ENCODE measurements at regions not wholly inside any gene's neighbourhood (a gene's known extent, or its start where the extent isn't known, plus 50 kb on each side); places are given as distances from the start of the nearest gene placed in this dataset.

DNA sequence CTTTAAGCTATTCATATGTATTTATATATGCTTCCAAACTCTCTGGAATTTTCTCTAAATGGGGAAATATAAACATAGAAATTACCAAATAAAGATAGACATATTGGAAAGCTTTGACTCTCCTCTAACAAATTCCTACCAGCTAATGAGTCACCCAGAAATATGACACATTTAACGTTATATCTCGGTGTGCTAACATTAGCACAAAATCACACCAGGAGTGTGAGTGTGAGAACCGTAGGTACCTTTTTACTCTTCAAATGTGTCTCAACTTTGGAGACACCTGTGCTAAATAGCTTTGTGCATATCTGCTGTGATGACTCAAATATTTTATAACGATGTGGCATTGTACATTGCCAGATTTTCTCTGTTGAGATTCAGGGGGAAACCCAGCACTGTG is 714.4 kb downstream of the METTL15 start:
- Histone ChIP-seq H3K9me3 (ENCODE audit: control extremely low read depth in 1 of 3, control insufficient read depth in 2 of 3, insufficient read depth in 1 of 3, low read length in 2 of 3) (peaks cover 0 to under 1% (median 0%) of the 10 kb centered on the region in 3 donors), H3K79me2 (ENCODE audit: control insufficient read depth, insufficient read depth, low read length) (no peaks in the 10 kb centered on the region), H3K27ac (ENCODE audit: low read length in 2 of 2) (no peak overlapping the region), H4K20me1 (ENCODE audit: control insufficient read depth, insufficient read depth, low read length, poor library complexity, severe bottlenecking) (no peaks in the 10 kb centered on the region), H2AFZ (ENCODE audit: insufficient read depth, low read depth, low read length, poor library complexity, severe bottlenecking) (no peak overlapping the region), H3K4me3 (ENCODE audit: control extremely low read depth in 1 of 5, extremely low read depth in 1 of 5, insufficient read depth in 1 of 5, low read depth in 2 of 5, low read length in 4 of 5) (no peak overlapping the region), H3K9ac (ENCODE audit: low read length) (no peak overlapping the region), H3K27me3 (replicated peaks in 1 of 4; ENCODE audit: control extremely low read depth in 1 of 4, control insufficient read depth in 3 of 4, insufficient read depth in 4 of 4, low read length in 3 of 4) (no peaks in the 10 kb centered on the region), H3K36me3 (replicated peaks in 1 of 2; ENCODE audit: control extremely low read depth in 1 of 2, control insufficient read depth in 1 of 2, extremely low read depth in 1 of 2, insufficient read depth in 2 of 2, low read length in 1 of 2) (no peaks in the 10 kb centered on the region), H3K4me2 (replicated peaks; ENCODE audit: low read depth, low read length, poor library complexity, severe bottlenecking) (no peak overlapping the region), H3K4me1 (ENCODE audit: control insufficient read depth in 2 of 2, insufficient read depth in 2 of 2, low read length in 2 of 2) (no peaks in the 10 kb centered on the region)
- WGBS (ENCODE audit: insufficient coverage): 67% methylated on average over 1 of the region's 4 CpGs
- intact Hi-C loops (cut with micrococcal nuclease): no loop called here
- ChIA-PET CTCF (no interaction called here), POLR2A (no interaction called here)
- ATAC-seq (ENCODE audit: low read depth): no peak
- Mint-ChIP-seq H3K9me3 (ENCODE audit: insufficient read depth) (peaks cover 4% of the 10 kb centered on the region), H3K27me3 (no peaks in the 10 kb centered on the region), H3K4me1 (no peaks in the 10 kb centered on the region), H3K27ac (no peak overlapping the region), H3K4me3 (no peak overlapping the region)
- no peak for DNase-seq
- TF ChIP-seq EZH2 (IDR thresholded peaks at IDR 0.05; ENCODE audit: borderline replicate concordance, insufficient read depth, low read depth, low read length, poor library complexity, severe bottlenecking): no peak
- TF ChIP-seq, protein P1, sequence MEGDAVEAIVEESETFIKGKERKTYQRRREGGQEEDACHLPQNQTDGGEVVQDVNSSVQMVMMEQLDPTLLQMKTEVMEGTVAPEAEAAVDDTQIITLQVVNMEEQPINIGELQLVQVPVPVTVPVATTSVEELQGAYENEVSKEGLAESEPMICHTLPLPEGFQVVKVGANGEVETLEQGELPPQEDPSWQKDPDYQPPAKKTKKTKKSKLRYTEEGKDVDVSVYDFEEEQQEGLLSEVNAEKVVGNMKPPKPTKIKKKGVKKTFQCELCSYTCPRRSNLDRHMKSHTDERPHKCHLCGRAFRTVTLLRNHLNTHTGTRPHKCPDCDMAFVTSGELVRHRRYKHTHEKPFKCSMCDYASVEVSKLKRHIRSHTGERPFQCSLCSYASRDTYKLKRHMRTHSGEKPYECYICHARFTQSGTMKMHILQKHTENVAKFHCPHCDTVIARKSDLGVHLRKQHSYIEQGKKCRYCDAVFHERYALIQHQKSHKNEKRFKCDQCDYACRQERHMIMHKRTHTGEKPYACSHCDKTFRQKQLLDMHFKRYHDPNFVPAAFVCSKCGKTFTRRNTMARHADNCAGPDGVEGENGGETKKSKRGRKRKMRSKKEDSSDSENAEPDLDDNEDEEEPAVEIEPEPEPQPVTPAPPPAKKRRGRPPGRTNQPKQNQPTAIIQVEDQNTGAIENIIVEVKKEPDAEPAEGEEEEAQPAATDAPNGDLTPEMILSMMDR (IDR thresholded peaks at IDR 0.05): no peak

DNA sequence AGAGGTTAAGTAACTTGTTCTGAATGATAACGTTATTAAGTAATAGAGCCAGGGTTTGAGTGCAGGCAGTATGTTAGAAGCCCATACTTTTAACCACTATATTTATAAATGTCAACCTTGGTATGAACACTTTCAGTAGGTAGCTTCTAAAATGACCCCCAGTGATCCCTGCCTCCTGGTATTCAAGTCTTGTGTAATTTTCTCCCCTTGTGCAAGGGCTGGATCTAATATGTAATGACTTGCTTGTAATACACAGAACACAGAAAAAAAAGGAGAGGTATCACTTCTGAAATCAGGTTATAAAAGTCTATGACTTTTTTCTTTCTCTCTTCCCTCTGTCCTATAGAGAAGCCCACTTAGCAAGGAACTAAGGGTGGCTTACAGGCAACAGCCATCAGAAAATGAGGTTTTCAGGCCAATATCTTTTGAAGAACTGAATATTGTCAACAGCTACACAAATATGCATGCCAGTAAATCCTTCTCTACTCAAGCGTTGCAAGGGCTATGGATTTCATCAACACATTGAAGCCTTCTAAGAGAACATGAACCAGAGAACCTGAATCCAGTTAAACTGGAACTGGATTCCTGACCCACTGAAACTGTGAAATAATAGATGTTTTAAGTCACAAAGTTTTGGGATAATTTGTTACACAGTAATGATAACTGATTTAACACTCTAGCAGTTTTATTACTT is 712.3 kb downstream of the METTL15 start:
- WGBS (ENCODE audit: insufficient coverage): 100% methylated on average over 1 of the region's 2 CpGs

More for the DNA sequence above, 712.3 kb downstream of the METTL15 start:
- Histone ChIP-seq H3K27ac (ENCODE audit: low read length in 2 of 2) (no peak overlapping the region), H3K79me2 (ENCODE audit: control insufficient read depth, insufficient read depth, low read length) (no peaks in the 10 kb centered on the region), H3K9me3 (ENCODE audit: control extremely low read depth in 1 of 3, control insufficient read depth in 2 of 3, insufficient read depth in 1 of 3, low read length in 2 of 3) (no peaks in the 10 kb centered on the region), H2AFZ (ENCODE audit: insufficient read depth, low read depth, low read length, poor library complexity, severe bottlenecking) (no peak overlapping the region), H3K27me3 (replicated peaks in 1 of 4; ENCODE audit: control extremely low read depth in 1 of 4, control insufficient read depth in 3 of 4, insufficient read depth in 4 of 4, low read length in 3 of 4) (no peaks in the 10 kb centered on the region), H3K4me1 (ENCODE audit: control insufficient read depth in 2 of 2, insufficient read depth in 2 of 2, low read length in 2 of 2) (no peaks in the 10 kb centered on the region), H3K4me2 (replicated peaks; ENCODE audit: low read depth, low read length, poor library complexity, severe bottlenecking) (no peak overlapping the region), H3K9ac (ENCODE audit: low read length) (no peak overlapping the region), H4K20me1 (ENCODE audit: control insufficient read depth, insufficient read depth, low read length, poor library complexity, severe bottlenecking) (no peaks in the 10 kb centered on the region), H3K36me3 (replicated peaks in 1 of 2; ENCODE audit: control extremely low read depth in 1 of 2, control insufficient read depth in 1 of 2, extremely low read depth in 1 of 2, insufficient read depth in 2 of 2, low read length in 1 of 2) (no peaks in the 10 kb centered on the region), H3K4me3 (ENCODE audit: control extremely low read depth in 1 of 5, extremely low read depth in 1 of 5, insufficient read depth in 1 of 5, low read depth in 2 of 5, low read length in 4 of 5) (no peak overlapping the region)
- no peaks in the 10 kb centered on the region for H3K27me3 Mint-ChIP-seq
- H3K4me3 Mint-ChIP-seq: no peak overlapping the region
- ChIA-PET POLR2A (no interaction called here), CTCF (no interaction called here)
- no peak for DNase-seq
- TF ChIP-seq, protein P1 (IDR thresholded peaks at IDR 0.05): no peak
- TF ChIP-seq EZH2 (IDR thresholded peaks at IDR 0.05; ENCODE audit: borderline replicate concordance, insufficient read depth, low read depth, low read length, poor library complexity, severe bottlenecking): no peak
- H3K4me1 Mint-ChIP-seq: no peaks in the 10 kb centered on the region
- no peak overlapping the region for H3K27ac Mint-ChIP-seq
- intact Hi-C loops (cut with micrococcal nuclease): no loop called here
- H3K9me3 Mint-ChIP-seq (ENCODE audit: insufficient read depth): no peaks in the 10 kb centered on the region
- ATAC-seq (ENCODE audit: low read depth): no peak

Measured in B cell (primary cell).